Effector memory CD8-positive, alpha-beta T cell (primary cell): ENCODE measurements at regions not wholly inside any gene's neighbourhood (a gene's known extent, or its start where the extent isn't known, plus 50 kb on each side); places are given as distances from the start of the nearest gene placed in this dataset.
"Not testable (repeated sequence)": the region's sequence is repeated elsewhere in the genome, so short reads cannot be mapped to it uniquely, and the experiment has no call there.

Experiments
- ATAC-seq: fragments of 150-1000 bp; cut with Tn5 transposase; replicated peaks from 2 replicates; pipeline ENCODE4 v1.10.0; 2021; ENCODE audit warnings: mild to moderate bottlenecking, moderate library complexity
- DNase-seq, 3 experiments: peaks; one replicate each; pipeline ENCODE4 v3.0.0; 2021
- H3K27ac Mint-ChIP-seq, 2 donors: one replicate each; pipeline ENCODE4 v1.8.0; 2022; ENCODE audit warnings: mild to moderate bottlenecking in 2 of 2, mixed read lengths in 2 of 2, moderate library complexity in 2 of 2
- H3K27me3 Mint-ChIP-seq, 2 donors: one replicate each; pipeline ENCODE4 v1.8.0; 2022; ENCODE audit warnings: mixed read lengths in 2 of 2
- H3K36me3 Mint-ChIP-seq: one replicate; pipeline ENCODE4 v1.8.0; 2022; ENCODE audit warnings: mild to moderate bottlenecking, moderate library complexity, mixed read lengths; ENCODE audit not compliant: insufficient read depth
- H3K4me1 Mint-ChIP-seq, 2 donors: one replicate each; pipeline ENCODE4 v1.8.0; 2022; ENCODE audit warnings: low read depth in 2 of 2, mixed read lengths in 2 of 2
- H3K4me3 Mint-ChIP-seq, 2 donors: one replicate each; pipeline ENCODE4 v1.8.0; 2022; ENCODE audit warnings: mild to moderate bottlenecking in 2 of 2, mixed read lengths in 2 of 2, moderate library complexity in 2 of 2
- H3K9me3 Mint-ChIP-seq, 2 donors: one replicate each; pipeline ENCODE4 v1.8.0; 2022; ENCODE audit warnings: mixed read lengths in 2 of 2

GRCh38 chr12:75702477-75703093 is 191.2 kb upstream of the KRR1 start:
- no peaks in the 10 kb centered on the region for H3K9me3 Mint-ChIP-seq
- no peaks in the 10 kb centered on the region for H3K36me3 Mint-ChIP-seq
- H3K27me3 Mint-ChIP-seq = no peaks in the 10 kb centered on the region
- H3K27ac Mint-ChIP-seq = peak overlapping the region; percentile 39 to 74
- H3K4me1 Mint-ChIP-seq = peaks cover 3 to 5% of the 10 kb centered on the region in 2 donors
- ATAC-seq (peak; percentile 35), DNase-seq (no peak)
- H3K4me3 Mint-ChIP-seq = peak overlapping the region; percentile 50 to 53

- H3K9me3 Mint-ChIP-seq = no peaks in the 10 kb centered on the region
- H3K4me3 Mint-ChIP-seq = peak overlapping the region; percentile 50 to 53
- no peaks in the 10 kb centered on the region for H3K36me3 Mint-ChIP-seq
- H3K27me3 Mint-ChIP-seq = no peaks in the 10 kb centered on the region
- ATAC-seq (no peak), DNase-seq (no peak)
- H3K27ac Mint-ChIP-seq = peak overlapping the region; percentile 39 to 74
- peaks cover 3 to 5% of the 10 kb centered on the region in 2 donors for H3K4me1 Mint-ChIP-seq
Observed at GRCh38 chr12:75701859-75702258, 190.4 kb upstream of the KRR1 start.

- Mint-ChIP-seq H3K36me3 (no peaks in the 10 kb centered on the region), H3K4me1 (peaks cover 3 to 5% of the 10 kb centered on the region in 2 donors)
- DNase-seq = no peak
Observed at GRCh38 chr12:75699728-75700496, 188.5 kb upstream of the KRR1 start.

GRCh38 chr12:75699251-75699650 is 187.8 kb upstream of the KRR1 start:
- H3K27ac Mint-ChIP-seq = no peak overlapping the region

More at GRCh38 chr12:75699728-75700496, 188.5 kb upstream of the KRR1 start:
- Mint-ChIP-seq H3K9me3 (no peaks in the 10 kb centered on the region), H3K27ac (no peak overlapping the region), H3K27me3 (no peaks in the 10 kb centered on the region), H3K4me3 (no peak overlapping the region)
- ATAC-seq = no peak

GRCh38 chr12:75698052-75698451 is 186.6 kb upstream of the KRR1 start:
- DNase-seq = no peak
- no peak overlapping the region for H3K4me3 Mint-ChIP-seq
- no peak overlapping the region for H3K27ac Mint-ChIP-seq
- H3K4me1 Mint-ChIP-seq = peaks cover 0 to 5% of the 10 kb centered on the region in 2 donors
- no peaks in the 10 kb centered on the region for H3K36me3 Mint-ChIP-seq
- no peak for ATAC-seq
- H3K9me3 Mint-ChIP-seq = no peaks in the 10 kb centered on the region
- H3K27me3 Mint-ChIP-seq = peaks cover 0 to 7% of the 10 kb centered on the region in 2 donors

More at GRCh38 chr12:75699251-75699650, 187.8 kb upstream of the KRR1 start:
- Mint-ChIP-seq H3K4me1 (peaks cover 3 to 5% of the 10 kb centered on the region in 2 donors), H3K9me3 (no peaks in the 10 kb centered on the region), H3K27me3 (peaks cover 0 to 3% of the 10 kb centered on the region in 2 donors), H3K36me3 (no peaks in the 10 kb centered on the region), H3K4me3 (no peak overlapping the region)
- DNase-seq (no peak), ATAC-seq (no peak)

GRCh38 chr12:75695926-75696325 is 184.5 kb upstream of the KRR1 start:
- no peaks in the 10 kb centered on the region for H3K4me1 Mint-ChIP-seq
- peaks cover 0 to 16% of the 10 kb centered on the region in 2 donors for H3K27me3 Mint-ChIP-seq
- DNase-seq = no peak
- H3K4me3 Mint-ChIP-seq = no peak overlapping the region
- H3K27ac Mint-ChIP-seq = no peak overlapping the region
- H3K36me3 Mint-ChIP-seq = no peaks in the 10 kb centered on the region
- H3K9me3 Mint-ChIP-seq = no peaks in the 10 kb centered on the region
- no peak for ATAC-seq

- no peak for DNase-seq
- no peak overlapping the region for H3K4me3 Mint-ChIP-seq
- H3K4me1 Mint-ChIP-seq = no peaks in the 10 kb centered on the region
- peaks cover 0 to 16% of the 10 kb centered on the region in 2 donors for H3K27me3 Mint-ChIP-seq
- H3K9me3 Mint-ChIP-seq = no peaks in the 10 kb centered on the region
- no peaks in the 10 kb centered on the region for H3K36me3 Mint-ChIP-seq
- no peak for ATAC-seq
- H3K27ac Mint-ChIP-seq = no peak overlapping the region
Observed at GRCh38 chr12:75694534-75695268, 183.3 kb upstream of the KRR1 start.

GRCh38 chr12:75692876-75693275 is 181.5 kb upstream of the KRR1 start:
- ATAC-seq (no peak), DNase-seq (no peak)
- Mint-ChIP-seq H3K36me3 (no peaks in the 10 kb centered on the region), H3K4me3 (no peak overlapping the region), H3K27ac (no peak overlapping the region), H3K27me3 (peaks cover 0 to 16% of the 10 kb centered on the region in 2 donors), H3K9me3 (no peaks in the 10 kb centered on the region), H3K4me1 (no peaks in the 10 kb centered on the region)

- Mint-ChIP-seq H3K27ac (no peak overlapping the region), H3K9me3 (no peaks in the 10 kb centered on the region), H3K36me3 (no peaks in the 10 kb centered on the region), H3K27me3 (peaks cover 0 to 16% of the 10 kb centered on the region in 2 donors), H3K4me1 (no peaks in the 10 kb centered on the region), H3K4me3 (no peak overlapping the region)
- DNase-seq = no peak
- ATAC-seq = no peak
Observed at GRCh38 chr12:75690296-75690955, 179.0 kb upstream of the KRR1 start.

GRCh38 chr12:75686233-75686632 is 174.8 kb upstream of the KRR1 start:
- not testable (repeated sequence) for H3K4me3 Mint-ChIP-seq, H3K27ac Mint-ChIP-seq, H3K9me3 Mint-ChIP-seq, ATAC-seq, DNase-seq, H3K36me3 Mint-ChIP-seq, H3K4me1 Mint-ChIP-seq, H3K27me3 Mint-ChIP-seq

GRCh38 chr12:75685617-75686225 is 174.3 kb upstream of the KRR1 start:
- H3K36me3 Mint-ChIP-seq = no peaks in the 10 kb centered on the region
- no peak for DNase-seq
- no peaks in the 10 kb centered on the region for H3K9me3 Mint-ChIP-seq
- no peaks in the 10 kb centered on the region for H3K4me1 Mint-ChIP-seq
- no peaks in the 10 kb centered on the region for H3K27me3 Mint-ChIP-seq
- H3K4me3 Mint-ChIP-seq = no peak overlapping the region
- no peak overlapping the region for H3K27ac Mint-ChIP-seq
- no peak for ATAC-seq

- no peaks in the 10 kb centered on the region for H3K36me3 Mint-ChIP-seq
- no peaks in the 10 kb centered on the region for H3K27me3 Mint-ChIP-seq
- no peak for DNase-seq
- no peaks in the 10 kb centered on the region for H3K9me3 Mint-ChIP-seq
- H3K4me3 Mint-ChIP-seq = no peak overlapping the region
- no peaks in the 10 kb centered on the region for H3K4me1 Mint-ChIP-seq
- no peak overlapping the region for H3K27ac Mint-ChIP-seq
- no peak for ATAC-seq
Observed at GRCh38 chr12:75684678-75685616, 173.5 kb upstream of the KRR1 start.
